HG03521 (cell line): ENCODE measurements at regions not wholly inside any gene's neighbourhood (a gene's known extent, or its start where the extent isn't known, plus 50 kb on each side); places are given as distances from the start of the nearest gene placed in this dataset.
"Not testable (repeated sequence)": the region's sequence is repeated elsewhere in the genome, so short reads cannot be mapped to it uniquely, and the experiment has no call there.

ENCODE experiments used
- ATAC-seq: cut with Tn5 transposase; IDR thresholded peaks from one replicate; pipeline ENCODE4 v1.9.1; 2021; ENCODE audit warnings: mild to moderate bottlenecking, moderate library complexity; ENCODE audit not compliant: unreplicated experiment

- no peak for ATAC-seq
These were observed 371.8 kb downstream of the BCL11B start for GRCh38 chr14:98900236-98900635.

DNA sequence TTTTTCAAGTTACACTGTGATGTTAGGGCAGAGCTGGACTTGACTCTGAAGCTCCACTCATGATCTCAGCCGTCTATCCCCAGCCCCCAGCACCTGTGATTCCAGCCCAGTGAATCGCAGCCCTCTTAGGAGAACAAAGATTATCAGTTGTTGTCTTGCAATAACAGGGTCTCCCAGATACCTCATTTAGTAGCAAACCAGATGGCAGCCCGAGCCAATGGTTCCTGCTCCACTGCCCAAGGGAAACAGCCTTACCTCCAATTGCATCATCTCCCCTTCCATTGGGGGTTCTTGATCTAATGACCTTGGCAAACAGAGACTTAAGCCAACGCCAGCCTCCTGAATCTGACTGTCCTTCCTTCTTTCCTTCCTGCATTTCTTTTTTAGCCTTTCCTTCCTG lies 371.2 kb downstream of the BCL11B start:
- no peak for ATAC-seq

DNA sequence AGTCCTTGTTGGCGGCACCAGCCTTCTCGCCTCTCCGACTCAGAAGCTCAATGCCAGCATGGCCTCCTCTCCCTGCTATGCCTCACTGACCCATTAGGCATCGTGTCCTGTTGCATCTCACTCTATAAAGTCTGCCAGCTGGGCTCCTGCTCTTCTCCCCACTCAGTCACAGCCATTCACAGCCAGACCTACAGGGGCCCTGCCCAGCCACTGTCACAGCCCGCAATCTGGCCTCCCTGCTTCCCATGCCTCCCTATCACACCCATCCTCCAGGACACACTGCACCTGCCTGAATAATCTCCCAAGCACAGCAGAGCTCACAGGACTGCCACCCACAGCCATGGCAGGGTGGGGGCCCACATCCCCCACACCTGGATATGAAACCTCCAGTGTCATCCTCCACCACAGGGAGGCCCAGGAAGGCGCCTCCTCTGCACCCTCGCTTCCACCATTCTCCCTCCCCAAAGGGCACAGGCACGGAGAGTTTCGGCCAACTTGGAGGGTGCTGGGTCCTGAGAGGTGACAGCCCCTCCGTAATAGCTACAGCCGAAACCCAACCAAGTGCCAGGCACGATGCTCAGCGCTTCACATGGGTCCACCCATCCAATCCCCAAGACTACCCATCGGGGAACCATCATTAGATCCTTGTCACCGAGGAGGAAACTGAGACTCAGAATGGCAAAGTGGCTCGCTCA lies 370.3 kb downstream of the BCL11B start:
- ATAC-seq: no peak

GRCh38 chr14:98903371-98903770 lies 368.6 kb downstream of the BCL11B start:
- no peak for ATAC-seq

DNA sequence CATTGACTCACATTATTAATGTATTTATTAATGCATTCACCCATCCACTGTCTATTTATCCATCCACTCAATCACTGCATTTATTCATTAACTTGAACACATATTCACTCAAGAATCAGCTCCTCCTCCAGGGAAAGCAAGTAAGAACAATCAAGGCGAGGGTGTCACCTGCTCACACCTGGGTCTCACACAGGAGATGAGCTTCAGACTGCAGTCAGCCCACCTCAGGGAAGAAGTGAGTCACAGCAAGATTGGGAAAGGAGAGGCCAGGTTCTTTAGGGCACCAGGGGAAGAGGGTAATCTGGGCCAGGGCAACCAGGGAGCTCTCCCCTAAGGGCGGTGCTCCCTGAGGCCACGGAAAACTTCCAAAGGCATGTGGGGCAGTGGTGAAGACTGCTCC lies 367.3 kb downstream of the BCL11B start:
- ATAC-seq: no peak

DNA sequence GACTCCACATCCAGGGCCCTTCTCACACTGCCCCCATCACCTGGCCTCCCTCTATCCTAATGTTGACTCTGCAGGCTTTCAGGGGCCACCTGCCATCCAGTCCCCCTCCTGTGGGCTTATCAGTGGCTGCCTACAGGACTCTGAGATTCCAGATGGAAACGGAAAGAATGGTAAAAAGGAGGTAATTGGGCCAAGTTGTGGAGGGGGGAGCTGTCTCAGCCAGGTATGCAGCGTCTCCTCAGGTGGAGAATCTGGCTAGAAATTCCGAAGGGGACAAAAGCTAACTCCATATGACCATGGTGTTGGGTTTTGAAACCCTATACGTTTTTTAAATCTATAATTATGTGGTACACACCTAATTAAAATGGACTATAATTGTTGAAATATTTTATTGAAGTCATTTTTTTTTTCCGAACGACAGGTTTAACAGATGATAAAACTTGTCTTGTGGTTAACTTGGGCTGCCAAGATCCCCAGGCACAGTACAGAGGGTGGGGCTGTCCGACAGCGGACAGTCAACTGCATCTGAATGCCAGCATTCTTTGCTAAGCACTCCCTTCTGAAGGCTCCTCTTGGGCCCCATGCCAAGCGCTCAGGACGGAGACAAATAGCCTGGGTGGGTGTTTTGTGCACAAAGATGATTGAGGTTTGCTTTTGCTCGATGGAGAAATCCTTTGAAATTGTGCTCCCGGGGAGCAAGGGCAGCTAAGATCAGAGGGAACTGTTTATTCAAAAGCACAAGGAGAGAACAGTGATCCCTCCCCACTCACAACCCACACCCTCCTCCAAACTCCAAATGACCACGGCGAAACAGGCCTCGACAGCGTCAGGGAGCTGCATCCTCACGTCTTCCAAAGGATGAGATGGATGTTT lies 365.6 kb downstream of the BCL11B start:
- ATAC-seq: no peak

- no peak for ATAC-seq
These were observed 364.7 kb downstream of the BCL11B start for GRCh38 chr14:98907271-98907670.

- ATAC-seq: no peak
These were observed 363.9 kb downstream of the BCL11B start for GRCh38 chr14:98908050-98908449.

- no peak for ATAC-seq
These were observed 362.6 kb downstream of the BCL11B start for GRCh38 chr14:98909251-98909944.

GRCh38 chr14:98910061-98910460 lies 361.9 kb downstream of the BCL11B start:
- no peak for ATAC-seq

DNA sequence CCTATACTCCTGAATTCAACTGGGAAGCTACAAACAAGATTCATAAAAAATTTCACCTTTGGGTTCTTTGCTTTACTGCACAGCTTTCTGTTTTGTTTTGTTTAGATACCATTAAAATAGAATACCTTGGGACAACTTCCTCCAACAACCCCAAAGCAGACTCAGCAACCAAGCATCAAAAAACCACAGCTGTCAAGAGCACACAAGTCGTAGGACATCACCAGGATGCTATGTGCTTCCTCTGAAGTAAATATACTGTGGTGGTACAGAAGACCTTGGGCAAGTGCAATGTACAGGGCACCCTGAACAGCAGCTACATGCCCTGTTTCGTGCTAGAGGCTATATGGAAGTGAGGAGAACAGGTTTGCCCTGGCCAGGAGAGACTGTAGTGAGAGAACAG lies 359.3 kb downstream of the BCL11B start:
- no peak for ATAC-seq

DNA sequence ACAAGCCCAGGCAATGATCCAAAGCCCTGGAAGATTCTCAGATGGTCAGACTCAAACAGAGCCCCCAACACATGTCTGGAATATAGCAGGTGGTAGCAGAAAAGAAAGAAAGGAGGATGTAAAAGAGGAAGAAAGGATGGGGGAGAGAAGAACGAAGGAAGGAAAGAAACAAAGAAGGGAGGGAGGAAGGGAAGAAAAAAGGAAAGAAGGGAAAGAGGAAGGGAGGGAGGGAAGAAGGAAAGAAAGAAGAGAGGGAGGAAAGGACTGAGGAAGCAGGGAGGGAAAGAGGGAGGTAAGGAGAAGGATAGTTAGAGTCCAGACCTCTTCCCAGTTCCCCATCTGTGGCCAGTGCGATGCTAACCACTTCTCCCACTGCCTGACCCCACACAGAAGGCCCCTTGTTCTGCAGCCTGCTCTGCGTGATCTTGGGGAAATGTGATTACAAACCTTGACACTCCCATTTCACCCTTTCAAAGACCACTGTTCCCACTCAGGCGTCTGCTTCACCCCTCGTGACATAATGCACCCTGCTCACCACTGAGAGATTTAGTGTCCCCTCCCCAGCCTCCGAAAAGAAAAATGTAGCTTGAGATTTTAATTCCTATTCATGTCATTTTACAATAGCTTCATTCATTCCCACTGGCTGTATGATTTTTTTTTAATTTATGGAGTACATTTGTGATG lies 357.9 kb downstream of the BCL11B start:
- no peak for ATAC-seq

GRCh38 chr14:98914942-98915341 lies 357.1 kb downstream of the BCL11B start:
- ATAC-seq: no peak

GRCh38 chr14:98915625-98916024 lies 356.4 kb downstream of the BCL11B start:
- no peak for ATAC-seq

- no peak for ATAC-seq
These were observed 356.0 kb downstream of the BCL11B start for GRCh38 chr14:98916036-98916435.

DNA sequence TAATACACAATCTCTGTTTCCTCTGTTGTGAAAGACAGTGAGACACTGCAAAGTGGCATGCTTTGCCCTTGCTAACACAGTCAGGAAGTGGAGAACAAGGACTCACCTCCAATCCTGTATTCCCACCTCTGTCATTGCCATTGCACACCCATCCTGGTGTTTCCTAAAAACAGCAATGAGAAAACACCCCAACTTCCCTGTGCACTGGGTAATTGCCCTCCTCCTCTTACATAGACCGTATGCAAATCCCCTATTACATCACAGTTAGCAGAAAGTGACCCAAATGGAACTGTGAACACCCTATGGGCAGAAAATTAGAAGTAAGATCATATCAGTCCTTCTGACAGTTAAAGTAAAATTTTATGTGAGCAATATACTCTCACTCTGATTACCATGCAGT lies 355.5 kb downstream of the BCL11B start:
- no peak for ATAC-seq

DNA sequence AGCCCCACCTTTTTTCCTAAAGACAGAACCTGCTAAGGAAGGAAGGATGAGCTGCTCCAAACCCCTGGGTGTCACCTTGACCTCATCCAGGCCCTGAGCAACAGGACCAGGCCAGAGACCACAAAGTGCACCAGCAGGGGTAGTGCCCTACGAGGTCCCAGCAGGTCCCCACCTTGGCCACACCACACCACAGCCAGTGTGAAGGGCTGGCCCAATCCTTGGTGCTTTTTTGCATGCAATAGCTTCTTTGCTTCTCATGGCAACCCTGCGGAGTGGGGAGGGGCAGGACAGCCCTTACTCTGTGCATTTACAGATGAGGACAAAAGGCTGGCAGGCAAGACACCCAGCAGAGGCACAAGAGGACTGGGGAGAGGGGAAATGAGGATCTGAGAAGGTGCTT lies 352.6 kb downstream of the BCL11B start:
- ATAC-seq: no peak

DNA sequence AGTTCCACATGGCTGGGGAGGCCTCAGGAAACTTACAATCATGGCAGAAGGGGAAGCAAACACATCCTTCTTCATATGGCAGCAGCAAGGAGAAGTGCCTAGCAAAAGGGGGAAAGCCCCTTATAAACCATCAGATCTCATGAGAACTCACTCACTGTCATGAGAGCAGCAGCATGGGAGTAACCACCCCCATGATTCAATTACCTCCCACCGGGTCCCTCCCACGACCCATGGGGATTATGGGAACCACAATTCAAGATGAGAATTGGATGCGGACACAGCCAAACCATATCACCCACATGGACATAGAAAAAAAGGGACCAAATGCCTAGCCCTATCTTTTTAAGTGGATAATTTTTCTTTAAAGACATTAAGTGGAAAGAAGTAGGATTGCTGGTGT lies 350.7 kb downstream of the BCL11B start:
- not testable (repeated sequence) for ATAC-seq

DNA sequence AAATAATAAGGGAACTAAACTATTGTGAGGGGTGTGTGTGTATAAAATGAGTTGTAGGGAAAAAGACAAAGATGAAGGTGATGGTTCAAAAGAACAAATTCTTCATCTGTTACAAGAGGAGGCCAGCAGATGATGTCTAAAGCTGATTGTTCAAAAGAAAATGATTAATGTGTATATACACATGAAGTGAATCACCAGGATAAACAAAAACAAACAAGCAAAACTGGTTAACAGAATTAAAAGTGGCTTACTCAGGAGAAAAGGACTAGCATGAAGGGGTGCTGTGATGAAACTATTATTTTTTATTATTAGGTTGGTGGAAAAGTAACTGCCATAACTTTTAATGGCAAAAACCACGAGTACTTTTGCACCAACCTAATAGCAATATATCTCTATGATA lies 348.4 kb downstream of the BCL11B start:
- no peak for ATAC-seq

DNA sequence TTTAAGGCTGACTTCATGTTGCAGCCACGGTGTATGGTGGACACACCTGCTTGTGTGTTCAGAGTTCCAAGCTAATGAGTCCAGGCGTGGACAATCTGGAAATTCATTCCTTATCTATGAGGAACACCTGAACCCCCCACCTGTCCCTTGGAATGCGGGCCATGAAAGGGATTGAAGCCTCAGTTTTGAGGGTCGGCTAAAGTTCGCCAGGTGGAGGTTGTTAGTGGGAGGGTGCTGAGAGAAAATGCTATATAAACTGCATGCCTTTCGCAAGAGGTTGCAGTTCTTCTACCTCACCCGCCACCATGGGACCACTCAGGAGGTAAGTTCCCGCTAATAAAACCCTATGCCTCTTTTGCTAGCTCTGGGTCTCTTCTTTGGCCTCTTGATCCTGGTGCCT lies 348.0 kb downstream of the BCL11B start:
- ATAC-seq: no peak

DNA sequence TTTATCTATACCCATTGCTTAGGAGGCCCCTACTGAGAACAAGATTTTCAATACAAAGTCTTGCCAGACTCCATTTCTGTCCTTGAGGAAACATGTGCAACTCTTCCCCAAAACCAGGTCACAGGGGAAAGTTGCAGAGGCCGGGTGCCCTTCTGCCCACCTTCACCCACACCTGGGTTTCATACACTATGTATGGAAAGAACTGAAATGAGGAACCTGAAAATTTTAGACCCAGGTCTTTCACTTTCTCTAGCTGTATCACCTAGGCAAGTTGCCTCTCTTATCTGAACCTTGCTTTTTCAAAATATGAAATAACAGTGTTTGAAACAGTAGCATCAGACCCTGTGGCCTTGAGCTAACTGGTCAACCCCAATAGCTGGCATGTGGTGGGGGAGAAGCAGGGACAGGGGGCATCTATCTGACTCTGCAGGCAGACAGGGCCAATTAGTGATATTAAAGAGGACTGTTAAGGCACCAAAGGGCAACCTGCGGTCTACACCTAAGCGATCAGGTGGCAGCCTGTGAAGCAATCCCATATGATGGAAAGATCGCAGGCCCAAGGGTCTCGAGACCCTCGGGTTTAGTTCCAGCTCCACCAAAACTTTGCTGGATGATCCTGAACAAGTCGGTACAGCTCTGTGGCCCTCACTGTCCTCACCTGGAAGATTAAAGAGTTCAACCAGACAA lies 346.5 kb downstream of the BCL11B start:
- no peak for ATAC-seq
